Mucosa of gallbladder (tissue), 1 donor: ENCODE measurements at regions not wholly inside any gene's neighbourhood (a gene's known extent, or its start where the extent isn't known, plus 50 kb on each side); places are given as distances from the start of the nearest gene placed in this dataset.
"Not testable (repeated sequence)": the region's sequence is repeated elsewhere in the genome, so short reads cannot be mapped to it uniquely, and the experiment has no call there.

Experiments
- DNase-seq: peaks from one replicate; pipeline ENCODE4 v3.0.0-alpha.2; 2020; ENCODE audit warnings: low spot score
- donor health status: DM: no; HTN: no; CAD: no.

- DNase-seq: no peak
These were observed 73.0 kb upstream of the SMIM23 start for GRCh38 chr5:171712616-171713015.

DNA sequence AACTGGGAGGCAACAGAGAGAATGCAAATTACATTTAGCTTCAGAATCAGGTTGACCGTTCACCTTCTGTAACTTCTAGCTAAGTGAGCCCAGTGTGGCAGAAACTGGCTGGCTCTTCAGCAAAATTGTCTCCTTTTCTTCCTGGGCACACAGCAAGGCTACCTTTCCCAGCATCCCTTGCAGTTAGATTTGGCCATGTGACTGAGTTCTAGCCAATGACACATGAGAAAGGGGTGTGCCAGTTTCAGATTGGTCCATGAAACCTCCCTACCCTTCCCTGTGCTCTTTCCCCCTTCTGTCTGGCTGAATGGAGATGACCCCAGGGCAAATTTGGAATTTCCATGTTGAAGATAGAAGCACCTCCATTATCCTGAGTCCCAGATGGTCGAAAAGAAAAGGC is 72.5 kb upstream of the SMIM23 start:
- DNase-seq: no peak

- no peak for DNase-seq
These were observed 71.4 kb upstream of the SMIM23 start for GRCh38 chr5:171714261-171714660.

GRCh38 chr5:171714851-171715250 is 70.8 kb upstream of the SMIM23 start:
- DNase-seq: no peak

DNA sequence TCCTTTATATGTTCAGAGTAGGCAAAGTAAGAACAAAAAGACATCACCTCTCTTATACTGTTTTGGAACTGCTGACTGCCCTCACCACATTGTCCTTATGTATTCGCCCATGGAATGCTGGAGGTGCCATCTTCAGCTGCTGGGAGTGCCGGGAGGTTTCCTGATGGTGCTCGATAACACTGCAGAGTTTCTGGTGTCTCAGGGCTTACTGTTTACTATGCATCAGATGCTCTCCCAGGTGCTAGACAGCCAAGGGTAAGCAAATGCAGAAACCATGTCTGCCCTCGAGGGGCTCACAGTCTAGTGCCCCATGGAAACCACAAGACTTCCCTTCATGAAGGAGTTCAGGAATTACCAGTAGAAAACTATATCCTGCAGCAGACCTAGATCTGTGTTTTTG is 70.1 kb upstream of the SMIM23 start:
- DNase-seq: no peak

GRCh38 chr5:171720086-171720485 is 65.5 kb upstream of the SMIM23 start:
- DNase-seq: no peak

- DNase-seq: no peak
These were observed 64.2 kb upstream of the SMIM23 start for GRCh38 chr5:171721464-171721863.

GRCh38 chr5:171724468-171725204 is 61.0 kb upstream of the SMIM23 start:
- DNase-seq: no peak

DNA sequence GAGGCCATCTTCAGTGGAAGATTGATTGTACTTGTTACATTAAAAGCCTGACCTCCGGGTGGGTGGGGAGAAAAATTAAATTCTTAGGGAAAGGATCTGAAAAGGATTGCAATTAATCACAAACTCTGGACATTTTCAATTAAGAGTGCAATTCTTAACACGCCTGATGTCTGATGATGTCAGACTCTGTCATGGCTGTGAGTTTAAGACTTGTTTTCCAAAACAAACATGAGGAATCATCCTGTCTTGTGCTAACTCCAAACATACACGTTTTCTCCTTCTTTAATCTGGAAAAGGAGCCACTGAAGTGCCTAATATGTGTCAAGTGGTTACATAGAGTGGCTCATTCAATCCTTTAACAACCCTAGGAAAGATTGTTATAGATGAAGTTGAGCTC is 60.4 kb upstream of the SMIM23 start:
- DNase-seq: no peak

DNA sequence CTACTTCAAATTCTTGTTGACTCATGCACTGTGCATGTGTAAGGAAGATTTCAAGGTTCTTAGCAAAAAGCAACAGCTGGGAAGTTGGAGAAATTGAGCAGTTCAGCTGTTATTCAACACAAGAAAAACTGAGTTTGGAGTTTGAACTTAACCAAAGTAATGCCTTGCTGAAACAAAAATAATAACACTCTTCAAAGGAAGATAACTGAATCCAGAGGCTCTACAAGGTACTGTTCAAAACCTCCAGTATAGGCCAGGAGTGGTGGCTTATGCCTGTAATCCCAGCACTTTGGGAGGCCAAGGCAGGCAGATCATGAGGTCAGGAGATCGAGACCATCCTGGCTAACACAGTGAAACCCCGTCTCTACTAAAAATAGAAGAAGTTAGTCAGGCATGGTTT is 58.8 kb upstream of the SMIM23 start:
- not testable (repeated sequence) for DNase-seq

DNA sequence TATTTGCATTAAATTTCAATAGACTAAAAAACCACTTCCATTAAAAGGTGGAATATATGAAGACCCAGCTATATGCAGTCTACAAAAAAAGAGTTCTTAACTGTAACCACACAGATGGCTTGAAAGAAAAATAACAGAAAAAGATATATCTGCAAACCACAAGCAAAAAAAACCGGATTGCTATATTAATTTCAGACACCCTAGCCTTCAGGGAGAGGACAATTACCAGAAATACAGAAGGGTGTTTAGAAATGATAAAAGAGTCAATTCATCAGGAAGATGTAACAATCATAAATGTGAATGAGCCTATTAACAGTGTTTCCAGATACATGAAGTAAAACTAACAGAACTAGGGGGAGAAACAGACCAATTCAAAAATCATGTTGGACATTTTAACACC is 56.9 kb upstream of the SMIM23 start:
- no peak for DNase-seq
